Spinal cord (tissue), 9 donors: ENCODE measurements at regions not wholly inside any gene's neighbourhood (a gene's known extent, or its start where the extent isn't known, plus 50 kb on each side); places are given as distances from the start of the nearest gene placed in this dataset.

Experiments used
- DNase-seq, 6 donors: peaks; one replicate each; pipeline versions ENCODE4 v3.0.0 to v3.0.0-alpha.2; 2013 to 2015; ENCODE audit warnings: low spot score in 6 of 6, low read depth in 4 of 6
- H3K27ac ChIP-seq: one replicate; pipeline ENCODE4 v1.5.1; 2013; ENCODE audit warnings: low read depth, low read length, control low read depth
- H3K27me3 ChIP-seq: one replicate; pipeline ENCODE4 v1.6.1; 2013; ENCODE audit warnings: low read length; ENCODE audit not compliant: control insufficient read depth, insufficient read depth
- H3K36me3 ChIP-seq: one replicate; pipeline ENCODE4 v1.6.1; 2013; ENCODE audit warnings: low read length; ENCODE audit not compliant: control insufficient read depth, insufficient read depth
- H3K4me1 ChIP-seq: one replicate; pipeline ENCODE4 v1.6.1; 2013; ENCODE audit warnings: low read length; ENCODE audit not compliant: control insufficient read depth, insufficient read depth
- H3K4me3 ChIP-seq: one replicate; pipeline ENCODE4 v1.5.1; 2013; ENCODE audit warnings: low read depth, low read length, control low read depth
- H3K9me3 ChIP-seq: one replicate; pipeline ENCODE4 v1.6.1; 2013; ENCODE audit warnings: low read length; ENCODE audit not compliant: control insufficient read depth, insufficient read depth
- WGBS: methylation state at CpG from one replicate; pipeline ENCODE4 v1.1.5; 2013; ENCODE audit warnings: missing lambda C conversion rate; ENCODE audit not compliant: insufficient coverage; 5-methylcytosine and 5-hydroxymethylcytosine counted together
- donor health status: healthy.

- H3K27ac ChIP-seq, result no peak overlapping the region
- H3K4me1 ChIP-seq, result no peaks in the 10 kb centered on the region
- no peaks in the 10 kb centered on the region for H3K9me3 ChIP-seq
- DNase-seq, result no peak
- 56% methylated on average over 1 of the region's 2 CpGs for WGBS
- H3K36me3 ChIP-seq, result no peaks in the 10 kb centered on the region
- no peaks in the 10 kb centered on the region for H3K27me3 ChIP-seq
- no peak overlapping the region for H3K4me3 ChIP-seq
These were observed 131.8 kb downstream of the NUAK1 start for GRCh38 chr12:106006940-106007339.

GRCh38 chr12:106010741-106011140 lies 128.0 kb downstream of the NUAK1 start:
- no peak for DNase-seq
- Histone ChIP-seq H3K27ac (no peak overlapping the region), H3K4me3 (no peak overlapping the region), H3K36me3 (no peaks in the 10 kb centered on the region), H3K9me3 (no peaks in the 10 kb centered on the region), H3K27me3 (no peaks in the 10 kb centered on the region), H3K4me1 (no peaks in the 10 kb centered on the region)
